Activated CD8-positive, alpha-beta T cell treated with anti-CD3 and anti-CD28 coated beads for 36 hours (primary cell): ENCODE measurements at regions not wholly inside any gene's neighbourhood (a gene's known extent, or its start where the extent isn't known, plus 50 kb on each side); places are given as distances from the start of the nearest gene placed in this dataset.
"Not testable (repeated sequence)": the region's sequence is repeated elsewhere in the genome, so short reads cannot be mapped to it uniquely, and the experiment has no call there.

Experiments used
- ATAC-seq: fragments of 200-7000 bp; cut with Tn5 transposase; one replicate; pipeline ENCODE4 v1.10.0; 2021; ENCODE audit warnings: mild to moderate bottlenecking, moderate library complexity
- CTCF ChIA-PET: fragments of 350-600 bp; sonication (Branson Sonifier 250); formaldehyde crosslinking; loops from one replicate; lab custom pipeline; 2021; ENCODE audit warnings: antibody characterized with exemption; lab: Charles Lee
- POLR2A ChIA-PET: fragments of 350-600 bp; sonication (Branson Sonifier 250); formaldehyde crosslinking; loops from one replicate; lab custom pipeline; 2021; ENCODE audit warnings: antibody characterized with exemption; lab: Charles Lee
- DNase-seq: peaks from one replicate; pipeline ENCODE4 v3.0.0-alpha.2; 2020
- H3K27ac Mint-ChIP-seq: one replicate; pipeline ENCODE4 v1.8.0; 2021; ENCODE audit warnings: mild to moderate bottlenecking, mixed read lengths
- H3K27me3 Mint-ChIP-seq: one replicate; pipeline ENCODE4 v1.8.0; 2021; ENCODE audit warnings: mixed read lengths
- H3K36me3 Mint-ChIP-seq: one replicate; pipeline ENCODE4 v1.8.0; 2021; ENCODE audit warnings: low read depth, mixed read lengths
- H3K4me1 Mint-ChIP-seq: one replicate; pipeline ENCODE4 v1.8.0; 2021; ENCODE audit warnings: low read depth, mixed read lengths
- H3K4me3 Mint-ChIP-seq: one replicate; pipeline ENCODE4 v1.8.0; 2021; ENCODE audit warnings: mild to moderate bottlenecking, moderate library complexity, mixed read lengths
- H3K9me3 Mint-ChIP-seq: one replicate; pipeline ENCODE4 v1.8.0; 2021; ENCODE audit warnings: mixed read lengths
- intact Hi-C: fragments of 100-400 bp; cut with micrococcal nuclease; formaldehyde crosslinking; loops from one replicate; pipeline ENCODE4 v1.10.0; 2022
- TF ChIP-seq, protein P1 (sequence below): fragments of 200-600 bp; IDR thresholded peaks from one replicate; pipeline ENCODE4 v1.8.0; 2022; ENCODE audit warnings: antibody characterized with exemption, mild to moderate bottlenecking

DNA sequence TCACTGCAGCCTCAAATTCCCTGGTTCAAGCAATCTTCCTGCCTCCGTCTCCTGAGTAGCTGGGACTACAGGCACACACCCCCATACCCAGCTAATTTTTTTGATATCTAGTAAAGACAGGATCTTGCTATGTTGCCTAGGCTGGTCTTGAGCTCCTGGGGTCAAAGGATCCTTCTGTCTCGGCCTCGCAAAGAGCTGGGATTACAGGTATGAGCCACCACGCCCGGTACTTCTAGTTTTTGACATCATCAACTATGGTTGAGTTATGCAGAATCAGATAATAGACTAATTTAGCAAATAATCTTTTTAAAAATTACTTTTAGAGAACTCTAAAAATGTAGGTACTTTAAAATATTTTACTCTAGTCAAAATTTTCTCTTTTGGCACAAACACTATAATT is 166.2 kb downstream of the SOX4 start:
- Mint-ChIP-seq H3K9me3 (no peaks in the 10 kb centered on the region), H3K4me1 (no peaks in the 10 kb centered on the region), H3K4me3 (no peak overlapping the region), H3K27me3 (no peaks in the 10 kb centered on the region), H3K36me3 (no peaks in the 10 kb centered on the region), H3K27ac (no peak overlapping the region)
- DNase-seq: no peak
- no peak for ATAC-seq
- ChIA-PET POLR2A (no interaction called here), CTCF (interaction anchor here (0.5 kb wide), 1 partner anchor 238 kb away, joined by 3 read pairs; no protein-coding TSS in a partner anchor)
- intact Hi-C loops: no loop called here
- TF ChIP-seq, protein P1, sequence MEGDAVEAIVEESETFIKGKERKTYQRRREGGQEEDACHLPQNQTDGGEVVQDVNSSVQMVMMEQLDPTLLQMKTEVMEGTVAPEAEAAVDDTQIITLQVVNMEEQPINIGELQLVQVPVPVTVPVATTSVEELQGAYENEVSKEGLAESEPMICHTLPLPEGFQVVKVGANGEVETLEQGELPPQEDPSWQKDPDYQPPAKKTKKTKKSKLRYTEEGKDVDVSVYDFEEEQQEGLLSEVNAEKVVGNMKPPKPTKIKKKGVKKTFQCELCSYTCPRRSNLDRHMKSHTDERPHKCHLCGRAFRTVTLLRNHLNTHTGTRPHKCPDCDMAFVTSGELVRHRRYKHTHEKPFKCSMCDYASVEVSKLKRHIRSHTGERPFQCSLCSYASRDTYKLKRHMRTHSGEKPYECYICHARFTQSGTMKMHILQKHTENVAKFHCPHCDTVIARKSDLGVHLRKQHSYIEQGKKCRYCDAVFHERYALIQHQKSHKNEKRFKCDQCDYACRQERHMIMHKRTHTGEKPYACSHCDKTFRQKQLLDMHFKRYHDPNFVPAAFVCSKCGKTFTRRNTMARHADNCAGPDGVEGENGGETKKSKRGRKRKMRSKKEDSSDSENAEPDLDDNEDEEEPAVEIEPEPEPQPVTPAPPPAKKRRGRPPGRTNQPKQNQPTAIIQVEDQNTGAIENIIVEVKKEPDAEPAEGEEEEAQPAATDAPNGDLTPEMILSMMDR: no peak

DNA sequence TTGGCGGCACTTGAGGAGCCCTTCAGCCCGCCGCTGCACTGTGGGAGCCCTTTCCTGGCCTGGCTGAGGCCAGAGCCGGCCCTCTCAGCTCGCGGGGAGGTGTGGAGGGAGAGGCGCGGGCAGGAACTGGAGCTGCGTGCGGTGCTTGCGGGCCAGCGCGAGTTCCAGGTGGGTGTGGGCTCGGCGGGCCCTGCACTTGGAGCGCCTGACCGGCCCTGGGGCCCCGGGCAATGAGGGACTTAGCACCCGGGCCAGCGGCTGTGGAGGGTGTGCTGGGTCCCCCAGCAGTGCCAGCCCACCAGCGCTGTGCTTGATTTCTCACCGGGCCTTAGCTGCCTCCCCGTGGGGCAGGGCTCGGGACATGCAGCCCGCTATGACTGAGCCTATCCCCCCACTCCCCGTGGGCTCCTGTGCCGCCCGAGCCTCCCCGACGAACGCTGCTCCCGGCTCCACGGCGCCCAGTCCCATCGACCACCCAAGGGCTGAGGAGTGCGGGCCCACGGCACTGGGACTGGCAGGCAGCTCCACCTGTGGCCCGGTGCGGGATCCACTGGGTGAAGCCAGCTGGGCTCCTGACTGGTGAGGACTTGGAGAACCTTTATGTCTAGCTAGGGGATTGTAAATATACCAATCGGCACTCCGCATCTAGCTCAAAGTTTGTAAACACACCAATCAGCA is 167.6 kb downstream of the SOX4 start:
- H3K36me3 Mint-ChIP-seq, DNase-seq, H3K4me3 Mint-ChIP-seq, H3K27me3 Mint-ChIP-seq, H3K9me3 Mint-ChIP-seq, ATAC-seq, intact Hi-C loops, H3K27ac Mint-ChIP-seq, POLR2A ChIA-PET, H3K4me1 Mint-ChIP-seq: not testable (repeated sequence)
- CTCF ChIA-PET: interaction anchor here (0.9 kb wide), 1 partner anchor 9 kb away, joined by 3 read pairs; no protein-coding TSS in a partner anchor

DNA sequence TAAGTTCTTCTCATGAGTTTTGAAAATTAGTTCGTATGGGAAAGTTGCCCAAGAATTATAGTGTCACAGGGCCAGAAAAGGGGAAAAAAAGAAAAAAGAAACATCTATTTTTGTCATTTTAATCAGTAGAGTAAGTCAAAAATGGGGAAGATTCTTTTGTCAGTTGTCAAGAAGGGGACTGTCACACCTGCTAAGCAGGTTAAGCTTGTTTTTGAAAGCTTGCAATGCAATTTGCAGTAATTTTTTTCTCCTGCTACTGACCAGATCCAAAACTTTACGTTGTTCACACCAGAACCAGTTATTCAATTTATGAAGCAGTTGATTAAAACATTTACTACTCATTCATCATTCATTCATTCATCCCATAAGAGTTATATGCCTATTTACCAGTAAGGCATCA is 171.4 kb downstream of the SOX4 start:
- Mint-ChIP-seq H3K9me3 (no peaks in the 10 kb centered on the region), H3K4me3 (no peak overlapping the region), H3K27me3 (no peaks in the 10 kb centered on the region), H3K36me3 (no peaks in the 10 kb centered on the region), H3K4me1 (no peaks in the 10 kb centered on the region), H3K27ac (no peak overlapping the region)
- no peak for DNase-seq
- TF ChIP-seq, protein P1: no peak
- ChIA-PET CTCF (no interaction called here), POLR2A (no interaction called here)
- intact Hi-C loops: no loop called here
- ATAC-seq: no peak

DNA sequence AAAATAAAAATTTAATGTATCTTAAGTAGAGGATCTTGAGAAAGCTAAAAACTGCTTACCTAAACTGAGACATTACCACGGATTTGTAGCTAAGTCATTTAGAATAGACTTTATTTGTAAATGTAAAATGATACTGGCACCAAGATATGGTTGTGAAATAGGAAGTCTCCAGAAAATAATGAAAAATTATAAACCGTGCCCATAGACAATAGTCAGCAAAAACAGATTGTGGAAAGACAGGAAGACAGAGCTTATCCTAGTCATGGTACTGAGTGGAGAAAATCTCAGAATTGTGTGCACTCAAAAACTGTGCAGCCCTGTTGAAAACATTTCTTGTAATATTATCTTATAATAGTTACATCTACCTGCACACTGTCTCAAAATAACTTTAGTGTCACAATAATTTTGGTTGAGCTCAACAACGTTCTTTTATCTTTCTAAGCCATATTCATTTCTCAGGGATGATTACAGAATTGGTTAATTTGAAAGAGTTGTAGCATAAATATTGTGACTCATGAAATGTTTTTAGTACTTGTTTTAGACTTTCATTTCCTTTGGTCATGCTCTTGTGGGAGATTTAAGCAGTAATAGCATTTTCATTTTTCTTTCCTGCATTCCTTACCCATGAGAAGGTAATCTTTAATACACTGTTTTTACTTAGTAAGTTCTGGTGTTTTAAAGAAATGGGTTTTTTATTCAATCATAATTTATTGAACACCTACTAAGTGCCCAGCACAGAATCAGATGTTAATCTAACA is 174.5 kb downstream of the SOX4 start:
- TF ChIP-seq, protein P1: no peak
- ChIA-PET CTCF (no interaction called here), POLR2A (no interaction called here)
- no peak for ATAC-seq
- H3K27ac Mint-ChIP-seq: no peak overlapping the region
- no peak for DNase-seq
- intact Hi-C loops: no loop called here
- no peak overlapping the region for H3K4me3 Mint-ChIP-seq
- H3K4me1 Mint-ChIP-seq: no peaks in the 10 kb centered on the region
- H3K9me3 Mint-ChIP-seq: no peaks in the 10 kb centered on the region
- H3K36me3 Mint-ChIP-seq: no peaks in the 10 kb centered on the region
- H3K27me3 Mint-ChIP-seq: no peaks in the 10 kb centered on the region

DNA sequence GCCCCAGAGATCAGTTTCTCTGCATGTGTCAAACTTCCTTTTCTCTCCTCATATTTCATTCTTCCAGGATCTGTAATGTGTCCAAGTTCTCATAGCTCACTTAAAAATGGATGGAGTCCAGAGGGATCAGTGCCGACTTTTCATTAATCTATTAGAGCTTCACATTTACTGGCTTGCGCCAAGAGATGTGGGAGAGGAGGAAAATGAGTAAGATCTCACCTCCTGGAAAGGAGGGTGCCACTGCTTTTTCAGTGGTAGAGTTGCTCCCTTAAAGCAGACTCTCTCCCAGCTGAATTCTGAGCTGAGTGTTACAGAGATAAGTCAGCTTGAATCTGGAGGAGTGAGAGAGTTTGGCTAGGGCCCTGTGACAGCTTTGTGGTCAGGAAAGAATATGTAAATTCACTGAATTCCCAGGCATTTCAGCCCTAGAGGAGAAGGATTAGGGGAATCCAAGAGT is 175.9 kb downstream of the SOX4 start:
- H3K4me3 Mint-ChIP-seq: no peak overlapping the region
- no peak overlapping the region for H3K27ac Mint-ChIP-seq
- ATAC-seq: no peak
- ChIA-PET POLR2A (no interaction called here), CTCF (interaction anchor here (0.8 kb wide), 1 partner anchor 11 kb away, joined by 3 read pairs; no protein-coding TSS in a partner anchor)
- H3K36me3 Mint-ChIP-seq: no peaks in the 10 kb centered on the region
- TF ChIP-seq, protein P1: no peak
- DNase-seq: no peak
- H3K27me3 Mint-ChIP-seq: no peaks in the 10 kb centered on the region
- intact Hi-C loops: no loop called here
- H3K9me3 Mint-ChIP-seq: no peaks in the 10 kb centered on the region
- H3K4me1 Mint-ChIP-seq: no peaks in the 10 kb centered on the region
